Cardiac muscle cell (in vitro differentiated cells and primary cell): ENCODE measurements at regions not wholly inside any gene's neighbourhood (a gene's known extent, or its start where the extent isn't known, plus 50 kb on each side); places are given as distances from the start of the nearest gene placed in this dataset.

Source experiments
- DNase-seq, 2 donors: peaks; one replicate each; pipeline versions ENCODE4 v3.0.0 to v3.0.0-alpha.2; 2010 to 2017; ENCODE audit warnings: low read depth in 1 of 2, low spot score in 1 of 2
- H3K27ac ChIP-seq: fragments of 200-600 bp; sonication (generic); 2 replicates; pipeline ENCODE4 v1.5.1; 2016
- H3K27me3 ChIP-seq: fragments of 200-600 bp; sonication (generic); 2 replicates; pipeline ENCODE4 v1.6.0; 2016; ENCODE audit warnings: control low read depth
- H3K36me3 ChIP-seq: fragments of 200-600 bp; sonication (generic); 2 replicates; pipeline ENCODE4 v1.5.1; 2016; ENCODE audit warnings: control low read depth
- H3K4me1 ChIP-seq: fragments of 200-600 bp; sonication (generic); 2 replicates; pipeline ENCODE4 v1.8.1; 2017; ENCODE audit warnings: low read depth, mild to moderate bottlenecking, mixed run types
- H3K4me3 ChIP-seq: fragments of 200-600 bp; sonication (generic); 2 replicates; pipeline ENCODE4 v1.5.1; 2016; ENCODE audit warnings: mild to moderate bottlenecking
- H3K9me3 ChIP-seq: fragments of 200-600 bp; sonication (generic); 2 replicates; pipeline ENCODE4 v1.5.1; 2017; ENCODE audit warnings: low read depth, mild to moderate bottlenecking, control low read depth
- TF ChIP-seq, protein P1 (sequence below): IDR thresholded peaks from 2 replicates; pipeline ENCODE4 v1.5.1; 2012; ENCODE audit warnings: low read depth, mild to moderate bottlenecking, low read length

- no peak overlapping the region for H3K4me3 ChIP-seq
- H3K9me3 ChIP-seq, result no peaks in the 10 kb centered on the region
- no peak overlapping the region for H3K27ac ChIP-seq
- no peak for DNase-seq
- no peaks in the 10 kb centered on the region for H3K36me3 ChIP-seq
- TF ChIP-seq, protein P1, sequence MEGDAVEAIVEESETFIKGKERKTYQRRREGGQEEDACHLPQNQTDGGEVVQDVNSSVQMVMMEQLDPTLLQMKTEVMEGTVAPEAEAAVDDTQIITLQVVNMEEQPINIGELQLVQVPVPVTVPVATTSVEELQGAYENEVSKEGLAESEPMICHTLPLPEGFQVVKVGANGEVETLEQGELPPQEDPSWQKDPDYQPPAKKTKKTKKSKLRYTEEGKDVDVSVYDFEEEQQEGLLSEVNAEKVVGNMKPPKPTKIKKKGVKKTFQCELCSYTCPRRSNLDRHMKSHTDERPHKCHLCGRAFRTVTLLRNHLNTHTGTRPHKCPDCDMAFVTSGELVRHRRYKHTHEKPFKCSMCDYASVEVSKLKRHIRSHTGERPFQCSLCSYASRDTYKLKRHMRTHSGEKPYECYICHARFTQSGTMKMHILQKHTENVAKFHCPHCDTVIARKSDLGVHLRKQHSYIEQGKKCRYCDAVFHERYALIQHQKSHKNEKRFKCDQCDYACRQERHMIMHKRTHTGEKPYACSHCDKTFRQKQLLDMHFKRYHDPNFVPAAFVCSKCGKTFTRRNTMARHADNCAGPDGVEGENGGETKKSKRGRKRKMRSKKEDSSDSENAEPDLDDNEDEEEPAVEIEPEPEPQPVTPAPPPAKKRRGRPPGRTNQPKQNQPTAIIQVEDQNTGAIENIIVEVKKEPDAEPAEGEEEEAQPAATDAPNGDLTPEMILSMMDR, result no peak
- H3K4me1 ChIP-seq, result no peaks in the 10 kb centered on the region
- H3K27me3 ChIP-seq, result no peaks in the 10 kb centered on the region
Measured at GRCh38 chr3:159112724-159113123, 310.9 kb downstream of the MFSD1 start.

DNA sequence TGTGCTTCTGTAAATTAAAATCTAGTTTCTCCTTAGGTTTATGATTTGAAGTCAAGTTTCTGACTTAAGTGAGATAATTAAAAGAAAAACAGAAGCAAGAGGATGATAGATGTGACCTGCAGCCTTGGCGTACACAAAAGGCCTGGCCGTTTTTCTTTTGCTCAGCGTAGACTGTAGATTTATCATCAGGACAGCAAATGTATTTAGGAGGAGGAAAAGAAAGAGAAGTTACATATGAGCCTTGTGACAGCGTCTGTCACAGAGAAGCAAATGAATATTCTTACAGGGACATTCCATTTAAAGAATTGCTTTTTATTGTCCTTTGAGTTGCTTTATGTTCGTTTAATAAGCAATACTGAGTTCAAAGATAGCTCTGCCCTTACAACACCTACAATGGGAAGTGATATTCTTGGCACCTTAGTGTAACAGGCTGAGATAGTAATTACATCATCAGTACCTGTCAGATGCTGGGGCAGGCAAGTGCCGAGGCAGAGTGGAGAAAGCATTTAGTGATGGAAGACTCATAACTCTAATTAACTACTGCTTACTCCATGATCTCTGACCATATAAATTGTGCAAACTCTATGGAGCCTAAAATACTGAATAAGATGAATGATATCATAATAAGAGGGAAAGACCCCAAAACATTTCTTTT is 311.5 kb downstream of the MFSD1 start:
- H3K27ac ChIP-seq, result no peak overlapping the region

GRCh38 chr3:159114582-159114981 is 312.7 kb downstream of the MFSD1 start:
- Histone ChIP-seq H3K36me3 (no peaks in the 10 kb centered on the region), H3K4me3 (no peak overlapping the region), H3K9me3 (no peaks in the 10 kb centered on the region), H3K27me3 (no peaks in the 10 kb centered on the region), H3K27ac (no peak overlapping the region), H3K4me1 (no peaks in the 10 kb centered on the region)
- DNase-seq, result no peak
- TF ChIP-seq, protein P1, result no peak

More for the DNA sequence above, 311.5 kb downstream of the MFSD1 start:
- Histone ChIP-seq H3K9me3 (no peaks in the 10 kb centered on the region), H3K4me1 (no peaks in the 10 kb centered on the region), H3K4me3 (no peak overlapping the region), H3K27me3 (no peaks in the 10 kb centered on the region), H3K36me3 (no peaks in the 10 kb centered on the region)
- TF ChIP-seq, protein P1, result no peak
- no peak for DNase-seq

GRCh38 chr3:159123877-159124276 is 322.0 kb downstream of the MFSD1 start:
- no peaks in the 10 kb centered on the region for H3K4me1 ChIP-seq
- no peaks in the 10 kb centered on the region for H3K36me3 ChIP-seq

GRCh38 chr3:159126261-159127020 is 324.6 kb downstream of the MFSD1 start:
- TF ChIP-seq, protein P1, result no peak
- no peak for DNase-seq
- H3K36me3 ChIP-seq, result no peaks in the 10 kb centered on the region
- no peak overlapping the region for H3K27ac ChIP-seq
- H3K4me1 ChIP-seq, result no peaks in the 10 kb centered on the region
- no peaks in the 10 kb centered on the region for H3K27me3 ChIP-seq
- H3K9me3 ChIP-seq, result no peaks in the 10 kb centered on the region
- H3K4me3 ChIP-seq, result no peak overlapping the region

More at GRCh38 chr3:159123877-159124276, 322.0 kb downstream of the MFSD1 start:
- no peak for DNase-seq
- Histone ChIP-seq H3K27me3 (no peaks in the 10 kb centered on the region), H3K9me3 (no peaks in the 10 kb centered on the region), H3K4me3 (no peak overlapping the region), H3K27ac (no peak overlapping the region)
- TF ChIP-seq, protein P1, result no peak
